KMS-11 (cell line): ENCODE measurements at regions not wholly inside any gene's neighbourhood (a gene's known extent, or its start where the extent isn't known, plus 50 kb on each side); places are given as distances from the start of the nearest gene placed in this dataset.
"Not testable (repeated sequence)": the region's sequence is repeated elsewhere in the genome, so short reads cannot be mapped to it uniquely, and the experiment has no call there.

ENCODE experiments used
- H2AFZ ChIP-seq: fragments of 200-600 bp; sonication (generic); 2 replicates; pipeline ENCODE4 v1.6.1; 2016; ENCODE audit warnings: antibody characterized with exemption, mixed run types, low read depth
- H3K27ac ChIP-seq: fragments of 200-600 bp; sonication (generic); 2 replicates; pipeline ENCODE4 v1.6.1; 2016; ENCODE audit warnings: mild to moderate bottlenecking, mixed run types
- H3K27me3 ChIP-seq: fragments of 200-600 bp; sonication (generic); 2 replicates; pipeline ENCODE4 v1.6.1; 2017; ENCODE audit warnings: mild to moderate bottlenecking, low read depth, mixed run types, moderate library complexity; ENCODE audit not compliant: insufficient read depth
- H3K36me3 ChIP-seq: fragments of 200-600 bp; sonication (generic); 2 replicates; pipeline ENCODE4 v1.6.1; 2017; ENCODE audit warnings: mild to moderate bottlenecking, mixed run types; ENCODE audit not compliant: insufficient read depth
- H3K4me1 ChIP-seq: fragments of 200-600 bp; sonication (generic); 2 replicates; pipeline ENCODE4 v1.6.1; 2016; ENCODE audit warnings: mild to moderate bottlenecking, low read depth, mixed run types; ENCODE audit not compliant: poor library complexity, severe bottlenecking
- H3K4me2 ChIP-seq: fragments of 200-600 bp; sonication (generic); 2 replicates; pipeline ENCODE4 v1.7.0; 2016; ENCODE audit warnings: mild to moderate bottlenecking, mixed run types
- H3K4me3 ChIP-seq: fragments of 200-600 bp; sonication (generic); IDR thresholded peaks from 2 replicates; pipeline ENCODE4 v1.6.1; 2017; ENCODE audit warnings: low read depth, low read length, mixed read lengths; ENCODE audit not compliant: insufficient read depth
- H3K79me2 ChIP-seq: fragments of 200-600 bp; sonication (generic); 2 replicates; pipeline ENCODE4 v1.6.1; 2016; ENCODE audit warnings: low read depth, mixed run types; ENCODE audit not compliant: insufficient read depth
- H3K9ac ChIP-seq: fragments of 200-600 bp; sonication (generic); 2 replicates; pipeline ENCODE4 v1.6.1; 2016; ENCODE audit warnings: mild to moderate bottlenecking, mixed run types
- H4K20me1 ChIP-seq: fragments of 200-600 bp; sonication (generic); 2 replicates; pipeline ENCODE4 v1.6.1; 2016; ENCODE audit warnings: mild to moderate bottlenecking, mixed run types; ENCODE audit not compliant: insufficient read depth
- TF ChIP-seq, protein P1 (sequence below): fragments of 200-600 bp; sonication (generic); conservative IDR thresholded peaks from 2 replicates; pipeline ENCODE4 v1.6.1; 2017; ENCODE audit warnings: low read depth, mild to moderate bottlenecking, antibody characterized with exemption, low read length, moderate library complexity, mixed read lengths

DNA sequence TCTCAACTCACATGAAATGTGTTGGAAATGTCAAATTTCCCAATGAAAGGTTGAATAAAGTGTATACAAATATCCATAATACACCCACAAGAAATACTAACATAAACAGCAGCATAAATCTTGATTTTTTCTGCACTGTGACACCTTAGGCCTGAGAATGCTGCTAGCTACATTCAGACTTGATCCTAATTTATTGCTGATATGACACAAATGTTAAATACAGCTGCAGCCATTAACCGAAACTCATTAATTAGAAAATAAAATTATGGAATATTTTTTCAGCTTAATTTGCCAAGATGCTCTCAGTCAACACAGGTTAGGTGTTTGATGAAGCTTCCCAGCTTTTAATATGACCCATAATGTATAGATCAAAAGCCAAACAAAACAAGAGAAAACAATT, 914.3 kb upstream of the C9orf72 start:
- H3K4me2 ChIP-seq: no peak overlapping the region
- no peaks in the 10 kb centered on the region for H3K36me3 ChIP-seq
- no peak overlapping the region for H3K4me3 ChIP-seq
- no peaks in the 10 kb centered on the region for H3K27me3 ChIP-seq
- H3K4me1 ChIP-seq: no peaks in the 10 kb centered on the region
- TF ChIP-seq, protein P1, sequence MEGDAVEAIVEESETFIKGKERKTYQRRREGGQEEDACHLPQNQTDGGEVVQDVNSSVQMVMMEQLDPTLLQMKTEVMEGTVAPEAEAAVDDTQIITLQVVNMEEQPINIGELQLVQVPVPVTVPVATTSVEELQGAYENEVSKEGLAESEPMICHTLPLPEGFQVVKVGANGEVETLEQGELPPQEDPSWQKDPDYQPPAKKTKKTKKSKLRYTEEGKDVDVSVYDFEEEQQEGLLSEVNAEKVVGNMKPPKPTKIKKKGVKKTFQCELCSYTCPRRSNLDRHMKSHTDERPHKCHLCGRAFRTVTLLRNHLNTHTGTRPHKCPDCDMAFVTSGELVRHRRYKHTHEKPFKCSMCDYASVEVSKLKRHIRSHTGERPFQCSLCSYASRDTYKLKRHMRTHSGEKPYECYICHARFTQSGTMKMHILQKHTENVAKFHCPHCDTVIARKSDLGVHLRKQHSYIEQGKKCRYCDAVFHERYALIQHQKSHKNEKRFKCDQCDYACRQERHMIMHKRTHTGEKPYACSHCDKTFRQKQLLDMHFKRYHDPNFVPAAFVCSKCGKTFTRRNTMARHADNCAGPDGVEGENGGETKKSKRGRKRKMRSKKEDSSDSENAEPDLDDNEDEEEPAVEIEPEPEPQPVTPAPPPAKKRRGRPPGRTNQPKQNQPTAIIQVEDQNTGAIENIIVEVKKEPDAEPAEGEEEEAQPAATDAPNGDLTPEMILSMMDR: no peak
- no peak overlapping the region for H2AFZ ChIP-seq
- no peak overlapping the region for H3K9ac ChIP-seq
- no peak overlapping the region for H3K27ac ChIP-seq
- H3K79me2 ChIP-seq: no peaks in the 10 kb centered on the region
- H4K20me1 ChIP-seq: no peaks in the 10 kb centered on the region

GRCh38 chr9:28491121-28491520, 917.8 kb upstream of the C9orf72 start:
- no peak overlapping the region for H3K4me3 ChIP-seq
- H3K79me2 ChIP-seq: no peaks in the 10 kb centered on the region
- no peaks in the 10 kb centered on the region for H3K36me3 ChIP-seq
- H3K4me1 ChIP-seq: no peaks in the 10 kb centered on the region
- no peak overlapping the region for H3K27ac ChIP-seq
- no peaks in the 10 kb centered on the region for H3K27me3 ChIP-seq
- no peak overlapping the region for H3K4me2 ChIP-seq
- TF ChIP-seq, protein P1: no peak
- H4K20me1 ChIP-seq: no peaks in the 10 kb centered on the region
- no peak overlapping the region for H2AFZ ChIP-seq
- H3K9ac ChIP-seq: no peak overlapping the region

GRCh38 chr9:28498168-28498567, 924.9 kb upstream of the C9orf72 start:
- H3K27me3 ChIP-seq, H3K4me2 ChIP-seq, H3K4me1 ChIP-seq, H3K27ac ChIP-seq, H3K79me2 ChIP-seq, H3K36me3 ChIP-seq, H3K4me3 ChIP-seq, H3K9ac ChIP-seq, H4K20me1 ChIP-seq, H2AFZ ChIP-seq: not testable (repeated sequence)

GRCh38 chr9:28502189-28502588, 928.9 kb upstream of the C9orf72 start:
- H3K27ac ChIP-seq: no peak overlapping the region
- no peak overlapping the region for H2AFZ ChIP-seq
- no peak overlapping the region for H3K9ac ChIP-seq
- H3K27me3 ChIP-seq: no peaks in the 10 kb centered on the region
- H4K20me1 ChIP-seq: no peaks in the 10 kb centered on the region
- no peak overlapping the region for H3K4me2 ChIP-seq
- TF ChIP-seq, protein P1: no peak
- H3K79me2 ChIP-seq: no peaks in the 10 kb centered on the region
- no peak overlapping the region for H3K4me3 ChIP-seq
- H3K4me1 ChIP-seq: no peaks in the 10 kb centered on the region
- no peaks in the 10 kb centered on the region for H3K36me3 ChIP-seq

DNA sequence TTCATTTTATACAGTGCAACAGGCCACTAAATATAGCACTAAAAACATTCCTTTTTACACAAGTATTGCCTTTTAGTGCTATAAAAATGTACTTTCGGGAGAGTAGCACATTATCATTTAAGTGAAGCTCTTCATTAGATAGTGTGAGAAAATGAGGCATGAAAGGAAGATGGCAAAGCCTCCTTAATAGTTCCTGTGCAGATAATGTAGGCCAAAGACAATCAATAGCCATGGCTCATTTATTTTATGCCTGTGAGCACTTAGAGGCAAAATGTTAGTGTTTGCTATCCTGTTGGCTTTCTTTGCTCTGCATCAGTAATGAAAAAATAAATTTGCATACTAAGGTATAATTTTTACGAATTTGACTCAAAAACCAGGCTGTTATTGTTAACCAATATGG, 929.5 kb upstream of the C9orf72 start:
- no peaks in the 10 kb centered on the region for H3K27me3 ChIP-seq
- no peaks in the 10 kb centered on the region for H3K79me2 ChIP-seq
- no peak overlapping the region for H3K27ac ChIP-seq
- TF ChIP-seq, protein P1: no peak
- no peak overlapping the region for H3K4me2 ChIP-seq
- no peaks in the 10 kb centered on the region for H4K20me1 ChIP-seq
- H3K9ac ChIP-seq: no peak overlapping the region
- no peak overlapping the region for H2AFZ ChIP-seq
- no peaks in the 10 kb centered on the region for H3K36me3 ChIP-seq
- no peak overlapping the region for H3K4me3 ChIP-seq
- no peaks in the 10 kb centered on the region for H3K4me1 ChIP-seq
